NCI-H226 (cell line): ENCODE measurements at regions not wholly inside any gene's neighbourhood (a gene's known extent, or its start where the extent isn't known, plus 50 kb on each side); places are given as distances from the start of the nearest gene placed in this dataset.
"Not testable (repeated sequence)": the region's sequence is repeated elsewhere in the genome, so short reads cannot be mapped to it uniquely, and the experiment has no call there.

ENCODE experiments used
- DNase-seq: peaks from one replicate; pipeline ENCODE4 v3.0.0-alpha.2; 2015

- no peak for DNase-seq
These were observed 131.7 kb upstream of the GRIK3 start for GRCh38 chr1:37166005-37166404.

GRCh38 chr1:37167479-37167878 is 133.2 kb upstream of the GRIK3 start:
- DNase-seq, result no peak

GRCh38 chr1:37169241-37169640 is 134.9 kb upstream of the GRIK3 start:
- no peak for DNase-seq

GRCh38 chr1:37169743-37170275 is 135.5 kb upstream of the GRIK3 start:
- DNase-seq, result no peak

- no peak for DNase-seq
These were observed 137.4 kb upstream of the GRIK3 start for GRCh38 chr1:37171691-37172090.

- DNase-seq, result no peak
These were observed 140.0 kb upstream of the GRIK3 start for GRCh38 chr1:37174341-37174740.

GRCh38 chr1:37174876-37175275 is 140.6 kb upstream of the GRIK3 start:
- no peak for DNase-seq

GRCh38 chr1:37175666-37176215 is 141.4 kb upstream of the GRIK3 start:
- DNase-seq, result no peak

- no peak for DNase-seq
These were observed 142.0 kb upstream of the GRIK3 start for GRCh38 chr1:37176269-37176668.

- no peak for DNase-seq
These were observed 143.0 kb upstream of the GRIK3 start for GRCh38 chr1:37177230-37177864.

GRCh38 chr1:37181425-37181824 is 147.1 kb upstream of the GRIK3 start:
- DNase-seq, result no peak

GRCh38 chr1:37184789-37185188 is 150.5 kb upstream of the GRIK3 start:
- DNase-seq, result no peak

- DNase-seq, result no peak
These were observed 152.0 kb upstream of the GRIK3 start for GRCh38 chr1:37186246-37186756.

GRCh38 chr1:37189111-37189510 is 154.8 kb upstream of the GRIK3 start:
- no peak for DNase-seq

GRCh38 chr1:37197411-37197810 is 163.1 kb upstream of the GRIK3 start:
- DNase-seq, result no peak

- DNase-seq, result not testable (repeated sequence)
These were observed 180.0 kb upstream of the GRIK3 start for GRCh38 chr1:37214305-37214704.

GRCh38 chr1:37233606-37234005 is 199.3 kb upstream of the GRIK3 start:
- DNase-seq, result no peak

- DNase-seq, result no peak
These were observed 200.7 kb upstream of the GRIK3 start for GRCh38 chr1:37234941-37235418.

- DNase-seq, result no peak
These were observed 203.6 kb upstream of the GRIK3 start for GRCh38 chr1:37237948-37238347.

GRCh38 chr1:37238364-37239224 is 204.3 kb upstream of the GRIK3 start:
- no peak for DNase-seq

GRCh38 chr1:37239225-37239740 is 205.0 kb upstream of the GRIK3 start:
- no peak for DNase-seq

- DNase-seq, result no peak
These were observed 206.6 kb upstream of the GRIK3 start for GRCh38 chr1:37240897-37241296.

- DNase-seq, result no peak
These were observed 208.2 kb upstream of the GRIK3 start for GRCh38 chr1:37242501-37242900.
